Stomach smooth muscle (tissue), 2 donors: ENCODE measurements at regions not wholly inside any gene's neighbourhood (a gene's known extent, or its start where the extent isn't known, plus 50 kb on each side); places are given as distances from the start of the nearest gene placed in this dataset.
"Not testable (repeated sequence)": the region's sequence is repeated elsewhere in the genome, so short reads cannot be mapped to it uniquely, and the experiment has no call there.

Source experiments
- H3K27ac ChIP-seq: one replicate; pipeline ENCODE4 v1.7.0; 2013; ENCODE audit warnings: mild to moderate bottlenecking, low read length, inconsistent platforms
- H3K27me3 ChIP-seq, 2 donors: one replicate each; pipeline ENCODE4 v1.7.0; 2013; ENCODE audit warnings: low read length in 2 of 2; ENCODE audit not compliant: insufficient read depth in 2 of 2, control insufficient read depth in 1 of 2
- H3K36me3 ChIP-seq, 2 donors: one replicate each; pipeline ENCODE4 v1.7.0; 2013; ENCODE audit warnings: low read length in 2 of 2; ENCODE audit not compliant: control insufficient read depth in 2 of 2, insufficient read depth in 2 of 2
- H3K4me1 ChIP-seq: one replicate; pipeline ENCODE4 v1.7.0; 2013; ENCODE audit warnings: low read length; ENCODE audit not compliant: control insufficient read depth, insufficient read depth
- H3K4me3 ChIP-seq, 2 donors: one replicate each; pipeline ENCODE4 v1.7.0; 2013; ENCODE audit warnings: low read length in 2 of 2
- H3K9ac ChIP-seq, 2 donors: one replicate each; pipeline ENCODE4 v1.7.0; 2013; ENCODE audit warnings: low read length in 2 of 2, mild to moderate bottlenecking in 1 of 2
- H3K9me3 ChIP-seq, 2 donors: one replicate each; pipeline ENCODE4 v1.7.0; 2013; ENCODE audit warnings: low read length in 2 of 2; ENCODE audit not compliant: control insufficient read depth in 2 of 2
- donor health status: healthy.
- donor health status: Pancreatic carcinoma.

- Histone ChIP-seq H3K9ac (no peak overlapping the region), H3K27ac (no peak overlapping the region), H3K4me1 (peaks cover 2% of the 10 kb centered on the region), H3K36me3 (no peaks in the 10 kb centered on the region), H3K4me3 (no peak overlapping the region), H3K9me3 (peaks cover 0 to 3% of the 10 kb centered on the region in 2 donors), H3K27me3 (no peaks in the 10 kb centered on the region)
Measured at GRCh38 chr6:159525445-159526025, 167.5 kb downstream of the SOD2 start.

- H3K9ac ChIP-seq: no peak overlapping the region
- no peak overlapping the region for H3K4me3 ChIP-seq
- no peak overlapping the region for H3K27ac ChIP-seq
- no peaks in the 10 kb centered on the region for H3K9me3 ChIP-seq
- H3K27me3 ChIP-seq: no peaks in the 10 kb centered on the region
- no peaks in the 10 kb centered on the region for H3K4me1 ChIP-seq
- no peaks in the 10 kb centered on the region for H3K36me3 ChIP-seq
Measured at GRCh38 chr6:159522877-159523547, 170.0 kb downstream of the SOD2 start.

GRCh38 chr6:159521962-159522361, 171.1 kb downstream of the SOD2 start:
- Histone ChIP-seq H3K9ac (no peak overlapping the region), H3K27ac (no peak overlapping the region), H3K27me3 (no peaks in the 10 kb centered on the region), H3K4me3 (no peak overlapping the region), H3K4me1 (no peaks in the 10 kb centered on the region), H3K9me3 (no peaks in the 10 kb centered on the region), H3K36me3 (no peaks in the 10 kb centered on the region)

GRCh38 chr6:159520002-159520401, 173.0 kb downstream of the SOD2 start:
- Histone ChIP-seq H3K4me1 (no peaks in the 10 kb centered on the region), H3K27ac (no peak overlapping the region), H3K9ac (no peak overlapping the region), H3K27me3 (no peaks in the 10 kb centered on the region), H3K36me3 (no peaks in the 10 kb centered on the region), H3K9me3 (peaks cover 0 to 3% of the 10 kb centered on the region in 2 donors), H3K4me3 (no peak overlapping the region)

GRCh38 chr6:159515811-159516210, 177.2 kb downstream of the SOD2 start:
- not testable (repeated sequence) for H3K36me3 ChIP-seq, H3K27me3 ChIP-seq, H3K4me3 ChIP-seq, H3K9ac ChIP-seq, H3K9me3 ChIP-seq, H3K27ac ChIP-seq, H3K4me1 ChIP-seq

- H3K9ac ChIP-seq: no peak overlapping the region
- no peaks in the 10 kb centered on the region for H3K27me3 ChIP-seq
- no peaks in the 10 kb centered on the region for H3K36me3 ChIP-seq
- no peak overlapping the region for H3K27ac ChIP-seq
- H3K9me3 ChIP-seq: peaks cover 0 to 3% of the 10 kb centered on the region in 2 donors
- H3K4me1 ChIP-seq: no peaks in the 10 kb centered on the region
- no peak overlapping the region for H3K4me3 ChIP-seq
Measured at GRCh38 chr6:159513914-159514313, 179.1 kb downstream of the SOD2 start.

- H3K9ac ChIP-seq: no peak overlapping the region
- H3K9me3 ChIP-seq: peaks cover 0 to 3% of the 10 kb centered on the region in 2 donors
- H3K4me1 ChIP-seq: no peaks in the 10 kb centered on the region
- no peaks in the 10 kb centered on the region for H3K27me3 ChIP-seq
- no peaks in the 10 kb centered on the region for H3K36me3 ChIP-seq
- H3K27ac ChIP-seq: no peak overlapping the region
- H3K4me3 ChIP-seq: no peak overlapping the region
Measured at GRCh38 chr6:159513074-159513720, 179.8 kb downstream of the SOD2 start.

- H3K4me3 ChIP-seq: no peak overlapping the region
- H3K4me1 ChIP-seq: no peaks in the 10 kb centered on the region
- H3K36me3 ChIP-seq: no peaks in the 10 kb centered on the region
Measured at GRCh38 chr6:159512571-159512970, 180.5 kb downstream of the SOD2 start.

GRCh38 chr6:159512104-159512503, 180.9 kb downstream of the SOD2 start:
- Histone ChIP-seq H3K27ac (no peak overlapping the region), H3K36me3 (no peaks in the 10 kb centered on the region), H3K4me1 (no peaks in the 10 kb centered on the region), H3K27me3 (no peaks in the 10 kb centered on the region), H3K9me3 (peaks cover 0 to 3% of the 10 kb centered on the region in 2 donors), H3K9ac (no peak overlapping the region), H3K4me3 (no peak overlapping the region)

More at GRCh38 chr6:159512571-159512970, 180.5 kb downstream of the SOD2 start:
- Histone ChIP-seq H3K9ac (no peak overlapping the region), H3K27me3 (no peaks in the 10 kb centered on the region), H3K27ac (no peak overlapping the region), H3K9me3 (peaks cover 0 to 3% of the 10 kb centered on the region in 2 donors)

GRCh38 chr6:159510141-159510540, 182.9 kb downstream of the SOD2 start:
- Histone ChIP-seq H3K27ac (no peak overlapping the region), H3K4me1 (no peaks in the 10 kb centered on the region), H3K9ac (no peak overlapping the region), H3K4me3 (no peak overlapping the region), H3K9me3 (peaks cover under 1 to 3% of the 10 kb centered on the region in 2 donors), H3K36me3 (no peaks in the 10 kb centered on the region), H3K27me3 (no peaks in the 10 kb centered on the region)

GRCh38 chr6:159508931-159509330, 184.1 kb downstream of the SOD2 start:
- Histone ChIP-seq H3K4me1 (no peaks in the 10 kb centered on the region), H3K27ac (no peak overlapping the region), H3K4me3 (no peak overlapping the region), H3K9me3 (peaks cover 0 to 5% of the 10 kb centered on the region in 2 donors), H3K27me3 (no peaks in the 10 kb centered on the region), H3K9ac (no peak overlapping the region), H3K36me3 (no peaks in the 10 kb centered on the region)
